ENCODE measurements at regions not wholly inside any gene's neighbourhood (a gene's known extent, or its start where the extent isn't known, plus 50 kb on each side); places are given as distances from the start of the nearest gene placed in this dataset.

DNA sequence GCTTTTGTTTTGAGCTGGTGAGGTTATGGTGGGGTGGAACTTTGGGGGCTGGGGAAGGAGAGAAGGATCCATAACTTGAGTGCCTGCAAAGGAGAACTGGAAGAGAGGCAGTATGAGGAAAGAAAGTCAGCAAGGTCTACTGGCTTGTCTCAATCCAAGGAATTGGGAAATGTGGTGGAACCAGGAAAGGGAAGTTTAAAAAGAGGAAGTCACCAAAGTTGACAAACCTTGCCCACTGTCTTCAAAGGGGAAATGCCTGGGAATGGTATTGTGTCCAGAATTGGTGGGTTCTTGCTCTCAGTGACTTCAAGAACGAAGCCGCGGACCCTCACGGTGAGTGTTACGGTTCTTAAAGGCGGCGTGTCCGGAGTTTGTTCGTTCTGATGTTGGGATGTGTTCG is 304.1 kb upstream of the FAM98A start:
- Mint-ChIP-seq H3K27ac (no peak overlapping the region), H3K36me3 (no peaks in the 10 kb centered on the region), H3K4me3 (no peak overlapping the region), H3K9me3 (peaks cover 8% of the 10 kb centered on the region), H3K4me1 (no peaks in the 10 kb centered on the region), H3K27me3 (ENCODE audit: insufficient read depth, low read depth) (no peaks in the 10 kb centered on the region)
- no peaks in the 10 kb centered on the region for H3K79me2 ChIP-seq (ENCODE audit: low read depth)
- no peaks in the 10 kb centered on the region for H3F3A ChIP-seq (ENCODE audit: low read depth)
- H3K4me1 ChIP-seq = no peaks in the 10 kb centered on the region
- no peak for TF ChIP-seq EZH2 (IDR thresholded peaks at IDR 0.05)
- TF ChIP-seq EZH2phosphoT487 (IDR thresholded peaks at IDR 0.05) = no peak
- TF ChIP-seq, protein P1, sequence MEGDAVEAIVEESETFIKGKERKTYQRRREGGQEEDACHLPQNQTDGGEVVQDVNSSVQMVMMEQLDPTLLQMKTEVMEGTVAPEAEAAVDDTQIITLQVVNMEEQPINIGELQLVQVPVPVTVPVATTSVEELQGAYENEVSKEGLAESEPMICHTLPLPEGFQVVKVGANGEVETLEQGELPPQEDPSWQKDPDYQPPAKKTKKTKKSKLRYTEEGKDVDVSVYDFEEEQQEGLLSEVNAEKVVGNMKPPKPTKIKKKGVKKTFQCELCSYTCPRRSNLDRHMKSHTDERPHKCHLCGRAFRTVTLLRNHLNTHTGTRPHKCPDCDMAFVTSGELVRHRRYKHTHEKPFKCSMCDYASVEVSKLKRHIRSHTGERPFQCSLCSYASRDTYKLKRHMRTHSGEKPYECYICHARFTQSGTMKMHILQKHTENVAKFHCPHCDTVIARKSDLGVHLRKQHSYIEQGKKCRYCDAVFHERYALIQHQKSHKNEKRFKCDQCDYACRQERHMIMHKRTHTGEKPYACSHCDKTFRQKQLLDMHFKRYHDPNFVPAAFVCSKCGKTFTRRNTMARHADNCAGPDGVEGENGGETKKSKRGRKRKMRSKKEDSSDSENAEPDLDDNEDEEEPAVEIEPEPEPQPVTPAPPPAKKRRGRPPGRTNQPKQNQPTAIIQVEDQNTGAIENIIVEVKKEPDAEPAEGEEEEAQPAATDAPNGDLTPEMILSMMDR (IDR thresholded peaks at IDR 0.05) = no peak
- no peak overlapping the region for H3K4me2 ChIP-seq
- no peaks in the 10 kb centered on the region for H3K27me3 ChIP-seq
- H3K4me3 ChIP-seq = no peak overlapping the region
- no peak overlapping the region for H3K9ac ChIP-seq
- no peaks in the 10 kb centered on the region for H4K20me1 ChIP-seq (ENCODE audit: low read depth)
- peaks cover 4% of the 10 kb centered on the region for H3K9me3 ChIP-seq (ENCODE audit: low read depth)
- no peaks in the 10 kb centered on the region for H3K36me3 ChIP-seq
- no peak for DNase-seq (ENCODE audit: low spot score)
- H3K27ac ChIP-seq = no peak overlapping the region
- no peak overlapping the region for H2AFZ ChIP-seq (replicated peaks)

DNA sequence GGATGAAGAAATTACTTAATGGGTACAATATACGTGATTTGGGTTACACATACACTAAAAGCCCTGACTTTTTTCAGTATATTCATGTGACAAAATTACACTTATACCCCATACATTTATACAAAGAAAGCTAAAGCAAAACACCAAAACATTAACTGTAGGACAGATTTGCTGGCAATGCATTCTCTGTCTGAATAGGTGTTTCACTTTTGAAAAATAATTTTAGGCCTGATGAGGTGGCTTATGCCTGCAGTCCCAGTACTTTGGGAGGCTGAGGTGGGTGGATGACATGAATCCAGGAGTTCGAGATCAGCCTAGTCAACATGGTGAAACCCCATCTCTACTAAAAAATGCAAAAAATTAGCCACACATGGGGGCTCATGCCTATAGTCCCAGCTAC is 301.5 kb upstream of the FAM98A start:
- Histone ChIP-seq H3K9me3 (ENCODE audit: low read depth) (peaks cover 4% of the 10 kb centered on the region), H3K9ac (no peak overlapping the region), H3K79me2 (ENCODE audit: low read depth) (no peaks in the 10 kb centered on the region), H4K20me1 (ENCODE audit: low read depth) (no peaks in the 10 kb centered on the region), H3K4me2 (no peak overlapping the region), H2AFZ (replicated peaks) (no peak overlapping the region), H3K27ac (no peak overlapping the region), H3K4me3 (no peak overlapping the region), H3F3A (ENCODE audit: low read depth) (no peaks in the 10 kb centered on the region), H3K27me3 (no peaks in the 10 kb centered on the region), H3K36me3 (no peaks in the 10 kb centered on the region), H3K4me1 (no peaks in the 10 kb centered on the region)
- DNase-seq (ENCODE audit: low spot score) = no peak
- Mint-ChIP-seq H3K9me3 (peaks cover 8% of the 10 kb centered on the region), H3K4me3 (no peak overlapping the region), H3K4me1 (no peaks in the 10 kb centered on the region), H3K36me3 (no peaks in the 10 kb centered on the region), H3K27me3 (ENCODE audit: insufficient read depth, low read depth) (no peaks in the 10 kb centered on the region), H3K27ac (no peak overlapping the region)
- TF ChIP-seq EZH2phosphoT487 (IDR thresholded peaks at IDR 0.05) (no peak), EZH2 (IDR thresholded peaks at IDR 0.05) (no peak)
- TF ChIP-seq, protein P1 (IDR thresholded peaks at IDR 0.05) = no peak

DNA sequence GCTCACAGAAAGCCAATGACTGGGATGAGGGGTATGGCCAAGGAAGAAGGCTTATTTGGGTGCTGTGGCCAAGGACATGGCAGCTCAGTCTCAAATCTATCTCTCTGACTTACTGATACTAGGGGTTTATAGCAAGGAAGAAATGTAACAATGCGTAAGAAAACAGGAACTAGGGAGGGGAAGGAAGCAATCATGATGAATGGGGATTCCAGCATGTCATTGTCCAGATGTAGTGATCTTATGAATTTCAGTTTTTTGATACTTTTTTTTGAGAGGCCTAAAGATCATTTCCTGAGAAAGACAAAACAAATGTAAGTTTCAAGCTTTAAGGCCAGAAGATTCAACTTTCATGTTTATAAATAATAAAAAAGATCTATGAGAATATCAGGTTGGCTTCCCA is 298.6 kb upstream of the FAM98A start:
- DNase-seq (ENCODE audit: low spot score) = no peak
- no peaks in the 10 kb centered on the region for H3K79me2 ChIP-seq (ENCODE audit: low read depth)
- no peak overlapping the region for H3K27ac ChIP-seq
- H3K27ac Mint-ChIP-seq = no peak overlapping the region
- H4K20me1 ChIP-seq (ENCODE audit: low read depth) = no peaks in the 10 kb centered on the region
- H3K27me3 ChIP-seq = no peaks in the 10 kb centered on the region
- H3F3A ChIP-seq (ENCODE audit: low read depth) = no peaks in the 10 kb centered on the region
- H3K36me3 ChIP-seq = no peaks in the 10 kb centered on the region
- no peaks in the 10 kb centered on the region for H3K4me1 ChIP-seq
- TF ChIP-seq EZH2phosphoT487 (IDR thresholded peaks at IDR 0.05) (no peak), EZH2 (IDR thresholded peaks at IDR 0.05) (no peak)
- TF ChIP-seq, protein P1 (IDR thresholded peaks at IDR 0.05) = no peak
- peaks cover 3% of the 10 kb centered on the region for H3K9me3 Mint-ChIP-seq
- H3K4me2 ChIP-seq = no peak overlapping the region
- no peak overlapping the region for H3K4me3 Mint-ChIP-seq
- peaks cover 2% of the 10 kb centered on the region for H3K27me3 Mint-ChIP-seq (ENCODE audit: insufficient read depth, low read depth)
- no peak overlapping the region for H2AFZ ChIP-seq (replicated peaks)
- H3K4me1 Mint-ChIP-seq = no peaks in the 10 kb centered on the region
- H3K9me3 ChIP-seq (ENCODE audit: low read depth) = no peaks in the 10 kb centered on the region
- no peak overlapping the region for H3K4me3 ChIP-seq
- no peak overlapping the region for H3K9ac ChIP-seq
- no peaks in the 10 kb centered on the region for H3K36me3 Mint-ChIP-seq

DNA sequence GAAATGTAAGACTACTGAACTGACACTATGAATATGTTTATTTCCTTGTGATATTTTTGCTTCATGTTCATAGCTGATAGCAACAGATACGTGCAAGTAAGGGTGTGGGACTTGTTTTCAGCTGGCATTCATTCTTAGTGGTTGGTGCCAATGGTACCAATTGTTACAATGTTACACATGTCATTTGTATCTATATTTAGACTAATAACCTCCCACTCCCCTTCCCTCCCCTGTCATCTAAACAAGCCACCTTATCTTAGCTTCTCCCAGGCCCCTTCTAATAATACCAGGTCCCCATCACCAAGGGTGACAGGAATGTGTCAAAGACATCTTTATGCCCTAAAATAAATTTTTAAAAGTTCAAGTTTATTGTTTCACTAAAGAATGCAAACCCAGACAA is 294.7 kb upstream of the FAM98A start:
- H3K4me3 ChIP-seq = no peak overlapping the region
- H3F3A ChIP-seq (ENCODE audit: low read depth) = no peaks in the 10 kb centered on the region
- Mint-ChIP-seq H3K27me3 (ENCODE audit: insufficient read depth, low read depth) (peaks cover 3% of the 10 kb centered on the region), H3K9me3 (no peaks in the 10 kb centered on the region), H3K27ac (no peak overlapping the region), H3K4me1 (no peaks in the 10 kb centered on the region), H3K4me3 (no peak overlapping the region), H3K36me3 (no peaks in the 10 kb centered on the region)
- TF ChIP-seq EZH2 (IDR thresholded peaks at IDR 0.05) (no peak), EZH2phosphoT487 (IDR thresholded peaks at IDR 0.05) (no peak)
- TF ChIP-seq, protein P1 (IDR thresholded peaks at IDR 0.05) = no peak
- no peaks in the 10 kb centered on the region for H3K9me3 ChIP-seq (ENCODE audit: low read depth)
- DNase-seq (ENCODE audit: low spot score) = no peak
- no peak overlapping the region for H2AFZ ChIP-seq (replicated peaks)
- no peaks in the 10 kb centered on the region for H3K4me1 ChIP-seq
- H3K9ac ChIP-seq = no peak overlapping the region
- no peak overlapping the region for H3K27ac ChIP-seq
- no peaks in the 10 kb centered on the region for H3K27me3 ChIP-seq
- no peaks in the 10 kb centered on the region for H3K79me2 ChIP-seq (ENCODE audit: low read depth)
- H4K20me1 ChIP-seq (ENCODE audit: low read depth) = no peaks in the 10 kb centered on the region
- no peak overlapping the region for H3K4me2 ChIP-seq
- H3K36me3 ChIP-seq = no peaks in the 10 kb centered on the region

Measured in neural progenitor cell (in vitro differentiated cells).